ENCODE measurements at regions not wholly inside any gene's neighbourhood (a gene's known extent, or its start where the extent isn't known, plus 50 kb on each side); places are given as distances from the start of the nearest gene placed in this dataset.

GRCh38 chr10:91724933-91725332 is 73.3 kb upstream of the TNKS2 start:
- DNase-seq (ENCODE audit: extremely low read depth, low read depth): no peak
- TF ChIP-seq, protein P1, sequence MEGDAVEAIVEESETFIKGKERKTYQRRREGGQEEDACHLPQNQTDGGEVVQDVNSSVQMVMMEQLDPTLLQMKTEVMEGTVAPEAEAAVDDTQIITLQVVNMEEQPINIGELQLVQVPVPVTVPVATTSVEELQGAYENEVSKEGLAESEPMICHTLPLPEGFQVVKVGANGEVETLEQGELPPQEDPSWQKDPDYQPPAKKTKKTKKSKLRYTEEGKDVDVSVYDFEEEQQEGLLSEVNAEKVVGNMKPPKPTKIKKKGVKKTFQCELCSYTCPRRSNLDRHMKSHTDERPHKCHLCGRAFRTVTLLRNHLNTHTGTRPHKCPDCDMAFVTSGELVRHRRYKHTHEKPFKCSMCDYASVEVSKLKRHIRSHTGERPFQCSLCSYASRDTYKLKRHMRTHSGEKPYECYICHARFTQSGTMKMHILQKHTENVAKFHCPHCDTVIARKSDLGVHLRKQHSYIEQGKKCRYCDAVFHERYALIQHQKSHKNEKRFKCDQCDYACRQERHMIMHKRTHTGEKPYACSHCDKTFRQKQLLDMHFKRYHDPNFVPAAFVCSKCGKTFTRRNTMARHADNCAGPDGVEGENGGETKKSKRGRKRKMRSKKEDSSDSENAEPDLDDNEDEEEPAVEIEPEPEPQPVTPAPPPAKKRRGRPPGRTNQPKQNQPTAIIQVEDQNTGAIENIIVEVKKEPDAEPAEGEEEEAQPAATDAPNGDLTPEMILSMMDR (IDR thresholded peaks at IDR 0.05; ENCODE audit: low read depth, low read length, missing control alignments): no peak
- H3K4me3 ChIP-seq (replicated peaks; ENCODE audit: low read depth, low read length): no peak overlapping the region

- no peak overlapping the region for H3K4me3 ChIP-seq (replicated peaks; ENCODE audit: low read depth, low read length)
- TF ChIP-seq, protein P1 (IDR thresholded peaks at IDR 0.05; ENCODE audit: low read depth, low read length, missing control alignments): no peak
- DNase-seq (ENCODE audit: extremely low read depth, low read depth): no peak
Observed at GRCh38 chr10:91713461-91714072, 80.7 kb upstream of the PPP1R3C start.

GRCh38 chr10:91711885-91712680 is 79.2 kb upstream of the PPP1R3C start:
- TF ChIP-seq, protein P1 (IDR thresholded peaks at IDR 0.05; ENCODE audit: low read depth, low read length, missing control alignments): no peak
- no peak for DNase-seq (ENCODE audit: extremely low read depth, low read depth)
- H3K4me3 ChIP-seq (replicated peaks; ENCODE audit: low read depth, low read length): no peak overlapping the region

GRCh38 chr10:91709394-91709798 is 76.5 kb upstream of the PPP1R3C start:
- DNase-seq (ENCODE audit: extremely low read depth, low read depth): no peak

DNA sequence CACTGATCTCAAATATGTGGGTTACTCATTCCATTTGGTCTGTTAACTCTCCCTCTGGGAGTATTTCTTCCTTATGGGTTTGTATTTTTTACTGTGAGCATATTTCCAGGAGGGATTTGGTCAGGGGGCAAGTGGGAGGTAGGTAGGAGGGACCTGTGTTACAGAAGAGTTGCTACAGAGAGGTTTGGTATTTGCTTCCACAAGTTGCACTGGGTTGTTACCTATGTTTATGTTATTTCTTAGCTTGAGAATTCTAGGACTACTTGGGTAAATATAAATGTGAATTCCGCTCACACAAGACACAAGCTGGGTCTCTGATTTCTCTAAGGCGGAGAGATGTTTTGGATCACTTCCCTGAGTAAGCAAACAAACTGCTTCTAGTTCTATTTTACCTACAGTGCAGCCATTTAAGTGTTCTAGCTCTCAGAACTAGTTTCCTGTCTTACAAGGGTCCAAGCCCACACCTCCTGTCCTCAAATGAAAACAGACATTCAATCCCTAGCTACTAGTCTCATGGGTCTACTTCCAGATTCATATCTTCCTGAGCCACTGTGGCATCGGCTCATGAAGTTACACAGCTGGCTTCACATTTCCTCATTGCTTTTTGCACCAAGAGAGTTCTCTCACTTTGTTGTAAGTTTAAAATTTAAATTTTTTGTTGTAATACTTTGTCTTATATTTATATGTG is 75.4 kb upstream of the PPP1R3C start:
- no peak for DNase-seq (ENCODE audit: extremely low read depth, low read depth)
- TF ChIP-seq, protein P1 (IDR thresholded peaks at IDR 0.05; ENCODE audit: low read depth, low read length, missing control alignments): no peak
- H3K4me3 ChIP-seq (replicated peaks; ENCODE audit: low read depth, low read length): no peak overlapping the region

More at GRCh38 chr10:91709394-91709798, 76.5 kb upstream of the PPP1R3C start:
- no peak overlapping the region for H3K4me3 ChIP-seq (replicated peaks; ENCODE audit: low read depth, low read length)
- TF ChIP-seq, protein P1 (IDR thresholded peaks at IDR 0.05; ENCODE audit: low read depth, low read length, missing control alignments): no peak

DNA sequence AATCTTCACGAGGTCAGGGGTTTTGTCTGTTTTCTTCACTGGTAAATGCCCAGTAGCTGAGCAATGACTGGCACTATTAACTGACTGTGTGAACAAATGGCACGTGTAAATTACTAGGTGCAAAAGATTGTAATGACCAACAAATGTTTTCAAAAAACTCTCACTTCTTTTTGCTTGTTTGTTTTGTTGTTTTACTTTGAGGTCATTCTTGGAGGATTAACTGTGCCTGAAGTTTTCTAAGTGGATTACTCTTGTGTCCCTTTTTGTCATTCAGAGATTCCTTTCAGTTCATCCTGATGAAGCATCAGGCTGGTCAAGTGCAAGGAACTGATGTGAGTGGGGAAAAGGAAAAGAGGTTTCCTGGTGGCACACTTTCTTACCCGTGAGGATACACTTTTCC is 74.4 kb upstream of the PPP1R3C start:
- no peak for DNase-seq (ENCODE audit: extremely low read depth, low read depth)
- TF ChIP-seq, protein P1 (IDR thresholded peaks at IDR 0.05; ENCODE audit: low read depth, low read length, missing control alignments): no peak
- H3K4me3 ChIP-seq (replicated peaks; ENCODE audit: low read depth, low read length): no peak overlapping the region

Measured in HFF-Myc (cell line).